MV-4-11 (cell line): ENCODE measurements at regions not wholly inside any gene's neighbourhood (a gene's known extent, or its start where the extent isn't known, plus 50 kb on each side); places are given as distances from the start of the nearest gene placed in this dataset.

Experiments used
- DNase-seq: peaks from one replicate; lab custom pipeline; 2025; lab: John Stamatoyannopoulos, UW

GRCh38 chr20:22848364-22848763 lies 186.7 kb upstream of the SSTR4 start:
- no peak for DNase-seq

- DNase-seq = peak; percentile 8
Observed at GRCh38 chr20:22851679-22852346, 183.3 kb upstream of the SSTR4 start.

GRCh38 chr20:22861231-22861980 lies 173.7 kb upstream of the SSTR4 start:
- no peak for DNase-seq

- DNase-seq = no peak
Observed at GRCh38 chr20:22861990-22862389, 173.1 kb upstream of the SSTR4 start.

GRCh38 chr20:22862671-22863230 lies 172.4 kb upstream of the SSTR4 start:
- DNase-seq = no peak

GRCh38 chr20:22863826-22864225 lies 171.3 kb upstream of the SSTR4 start:
- DNase-seq = no peak

GRCh38 chr20:22866812-22867341 lies 168.2 kb upstream of the SSTR4 start:
- DNase-seq = no peak

- DNase-seq = no peak
Observed at GRCh38 chr20:22878166-22878565, 156.9 kb upstream of the SSTR4 start.

- DNase-seq = no peak
Observed at GRCh38 chr20:22880277-22880676, 154.8 kb upstream of the SSTR4 start.

GRCh38 chr20:22887796-22888195 lies 147.3 kb upstream of the SSTR4 start:
- DNase-seq = no peak

- DNase-seq = no peak
Observed at GRCh38 chr20:22890594-22891300, 144.4 kb upstream of the SSTR4 start.

- no peak for DNase-seq
Observed at GRCh38 chr20:22901164-22901563, 133.9 kb upstream of the SSTR4 start.

GRCh38 chr20:22901921-22902320 lies 133.2 kb upstream of the SSTR4 start:
- DNase-seq = no peak

GRCh38 chr20:22904386-22904785 lies 130.7 kb upstream of the SSTR4 start:
- DNase-seq = no peak

- DNase-seq = no peak
Observed at GRCh38 chr20:22904905-22905304, 130.2 kb upstream of the SSTR4 start.

- no peak for DNase-seq
Observed at GRCh38 chr20:22905658-22906057, 129.5 kb upstream of the SSTR4 start.

- DNase-seq = no peak
Observed at GRCh38 chr20:22908437-22908836, 126.7 kb upstream of the SSTR4 start.

- DNase-seq = no peak
Observed at GRCh38 chr20:22908944-22909343, 126.2 kb upstream of the SSTR4 start.

GRCh38 chr20:22909436-22909835 lies 125.7 kb upstream of the SSTR4 start:
- DNase-seq = peak; percentile 30

- no peak for DNase-seq
Observed at GRCh38 chr20:22910287-22910852, 124.7 kb upstream of the SSTR4 start.

GRCh38 chr20:22914291-22914690 lies 120.8 kb upstream of the SSTR4 start:
- no peak for DNase-seq

GRCh38 chr20:22915512-22915911 lies 119.6 kb upstream of the SSTR4 start:
- no peak for DNase-seq
